Thoracic aorta (tissue), 2 donors: ENCODE measurements at regions not wholly inside any gene's neighbourhood (a gene's known extent, or its start where the extent isn't known, plus 50 kb on each side); places are given as distances from the start of the nearest gene placed in this dataset.

Source experiments
- ATAC-seq: fragments of 150-250 bp; one replicate; pipeline ENCODE4 v1.8.0; 2017; ENCODE audit warnings: low read depth; ENCODE audit not compliant: insufficient number of reproducible peaks, low FRiP score
- DNase-seq: peaks from one replicate; pipeline ENCODE4 v3.0.0-alpha.2; 2020; ENCODE audit warnings: low spot score
- H3K27ac ChIP-seq, 2 donors: fragments of 200-600 bp; sonication (generic); 1 replicate in 1 of 2; 2 replicates in 1 of 2; pipeline ENCODE4 v1.5.1; 2016; ENCODE audit warnings: mild to moderate bottlenecking in 2 of 2, moderate library complexity in 2 of 2
- H3K27me3 ChIP-seq: fragments of 200-600 bp; sonication (generic); replicated peaks from 2 replicates; pipeline ENCODE4 v1.6.0; 2016; ENCODE audit warnings: mild to moderate bottlenecking; ENCODE audit not compliant: insufficient read depth
- H3K36me3 ChIP-seq: fragments of 200-600 bp; sonication (generic); one replicate; pipeline ENCODE4 v1.5.1; 2016
- H3K4me1 ChIP-seq, 2 donors: fragments of 200-600 bp; sonication (generic); 1 replicate in 1 of 2; 2 replicates in 1 of 2; pipeline versions ENCODE4 v1.5.1 to v1.6.0; 2016; ENCODE audit warnings: low read depth in 2 of 2, mild to moderate bottlenecking in 1 of 2; ENCODE audit not compliant: control insufficient read depth in 1 of 2
- H3K4me3 ChIP-seq: fragments of 200-600 bp; sonication (generic); 2 replicates; pipeline ENCODE4 v1.5.1; 2016; ENCODE audit warnings: mild to moderate bottlenecking
- H3K9me3 ChIP-seq: fragments of 200-600 bp; sonication (generic); 2 replicates; pipeline ENCODE4 v1.5.1; 2016
- CTCF ChIP-seq: fragments of 200-600 bp; sonication (generic); IDR thresholded peaks from one replicate; pipeline ENCODE4 v1.5.1; 2019; ENCODE audit warnings: antibody characterized with exemption

- Histone ChIP-seq H3K27me3 (no peaks in the 10 kb centered on the region), H3K36me3 (no peaks in the 10 kb centered on the region), H3K27ac (no peak overlapping the region), H3K4me1 (no peaks in the 10 kb centered on the region), H3K9me3 (no peaks in the 10 kb centered on the region), H3K4me3 (no peak overlapping the region)
- ATAC-seq (no peak), DNase-seq (no peak)
- no peak for TF ChIP-seq CTCF
Observed at GRCh38 chr9:120323125-120323524, 256.8 kb downstream of the CDK5RAP2 start.

- H3K27me3 ChIP-seq: no peaks in the 10 kb centered on the region
- H3K36me3 ChIP-seq: no peaks in the 10 kb centered on the region
- no peaks in the 10 kb centered on the region for H3K4me1 ChIP-seq
- H3K4me3 ChIP-seq: no peak overlapping the region
- H3K27ac ChIP-seq: no peak overlapping the region
- DNase-seq: no peak
- H3K9me3 ChIP-seq: no peaks in the 10 kb centered on the region
- no peak for ATAC-seq
- no peak for TF ChIP-seq CTCF
Observed at GRCh38 chr9:120319452-120319851, 260.5 kb downstream of the CDK5RAP2 start.

GRCh38 chr9:120315154-120315553, 264.8 kb downstream of the CDK5RAP2 start:
- no peaks in the 10 kb centered on the region for H3K27me3 ChIP-seq
- ATAC-seq (no peak), DNase-seq (no peak)
- peaks cover 3% of the 10 kb centered on the region for H3K9me3 ChIP-seq
- H3K27ac ChIP-seq: no peak overlapping the region
- H3K4me3 ChIP-seq: no peak overlapping the region
- H3K4me1 ChIP-seq: no peaks in the 10 kb centered on the region
- H3K36me3 ChIP-seq: no peaks in the 10 kb centered on the region
- TF ChIP-seq CTCF: no peak

GRCh38 chr9:120312031-120312430, 267.9 kb downstream of the CDK5RAP2 start:
- TF ChIP-seq CTCF: no peak
- ATAC-seq (no peak), DNase-seq (no peak)
- Histone ChIP-seq H3K4me1 (no peaks in the 10 kb centered on the region), H3K36me3 (no peaks in the 10 kb centered on the region), H3K4me3 (no peak overlapping the region), H3K27me3 (no peaks in the 10 kb centered on the region), H3K9me3 (peaks cover 3% of the 10 kb centered on the region), H3K27ac (no peak overlapping the region)

DNA sequence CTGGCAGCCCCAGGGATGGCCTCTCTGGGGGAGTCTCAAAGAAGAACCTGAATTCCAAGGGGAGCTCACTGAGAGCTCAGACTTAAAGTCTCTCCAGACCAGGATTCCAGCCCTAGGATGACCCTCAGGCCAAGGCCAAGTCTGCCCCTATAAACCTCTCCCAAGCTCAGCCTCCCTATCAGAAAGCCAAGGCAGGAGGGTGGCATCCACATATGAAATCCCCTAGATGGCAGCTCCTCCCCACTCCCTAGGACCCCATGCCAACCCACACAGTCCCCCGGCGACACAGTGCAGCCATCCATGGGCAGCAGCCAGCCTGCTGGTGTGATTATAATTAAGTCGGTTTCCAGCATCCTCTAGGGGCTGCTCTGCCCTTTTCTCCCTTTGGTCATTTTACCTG, 269.9 kb downstream of the CDK5RAP2 start:
- Histone ChIP-seq H3K4me1 (no peaks in the 10 kb centered on the region), H3K36me3 (no peaks in the 10 kb centered on the region), H3K27ac (no peak overlapping the region), H3K9me3 (peaks cover 3% of the 10 kb centered on the region), H3K27me3 (no peaks in the 10 kb centered on the region), H3K4me3 (no peak overlapping the region)
- ATAC-seq (no peak), DNase-seq (no peak)
- no peak for TF ChIP-seq CTCF
